ENCODE measurements at regions not wholly inside any gene's neighbourhood (a gene's known extent, or its start where the extent isn't known, plus 50 kb on each side); places are given as distances from the start of the nearest gene placed in this dataset.

DNA sequence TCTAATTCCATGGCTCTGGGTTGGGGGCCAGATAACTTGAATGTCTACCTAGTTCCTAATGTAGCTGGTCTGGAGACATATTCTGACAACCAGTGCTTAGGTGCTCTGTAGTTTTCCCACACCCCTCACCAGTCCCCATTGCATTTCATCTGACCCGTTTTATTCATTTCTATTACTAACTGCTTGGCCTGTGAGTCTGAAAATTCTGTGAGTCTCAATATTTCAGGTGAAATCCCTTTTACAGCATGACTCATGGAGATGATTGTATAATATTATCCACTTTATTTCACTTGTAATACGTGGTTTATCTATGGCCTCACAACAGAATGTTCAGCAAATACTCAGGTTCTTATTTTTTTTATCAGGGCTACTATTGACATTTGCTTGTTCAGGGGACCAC, 103.7 kb upstream of the UGP2 start:
- TF ChIP-seq, protein P1, sequence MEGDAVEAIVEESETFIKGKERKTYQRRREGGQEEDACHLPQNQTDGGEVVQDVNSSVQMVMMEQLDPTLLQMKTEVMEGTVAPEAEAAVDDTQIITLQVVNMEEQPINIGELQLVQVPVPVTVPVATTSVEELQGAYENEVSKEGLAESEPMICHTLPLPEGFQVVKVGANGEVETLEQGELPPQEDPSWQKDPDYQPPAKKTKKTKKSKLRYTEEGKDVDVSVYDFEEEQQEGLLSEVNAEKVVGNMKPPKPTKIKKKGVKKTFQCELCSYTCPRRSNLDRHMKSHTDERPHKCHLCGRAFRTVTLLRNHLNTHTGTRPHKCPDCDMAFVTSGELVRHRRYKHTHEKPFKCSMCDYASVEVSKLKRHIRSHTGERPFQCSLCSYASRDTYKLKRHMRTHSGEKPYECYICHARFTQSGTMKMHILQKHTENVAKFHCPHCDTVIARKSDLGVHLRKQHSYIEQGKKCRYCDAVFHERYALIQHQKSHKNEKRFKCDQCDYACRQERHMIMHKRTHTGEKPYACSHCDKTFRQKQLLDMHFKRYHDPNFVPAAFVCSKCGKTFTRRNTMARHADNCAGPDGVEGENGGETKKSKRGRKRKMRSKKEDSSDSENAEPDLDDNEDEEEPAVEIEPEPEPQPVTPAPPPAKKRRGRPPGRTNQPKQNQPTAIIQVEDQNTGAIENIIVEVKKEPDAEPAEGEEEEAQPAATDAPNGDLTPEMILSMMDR (IDR thresholded peaks at IDR 0.05), result no peak
- TF ChIP-seq POLR2A (IDR thresholded peaks at IDR 0.05), result no peak
